HG02798 (cell line): ENCODE measurements at regions not wholly inside any gene's neighbourhood (a gene's known extent, or its start where the extent isn't known, plus 50 kb on each side); places are given as distances from the start of the nearest gene placed in this dataset.
"Not testable (repeated sequence)": the region's sequence is repeated elsewhere in the genome, so short reads cannot be mapped to it uniquely, and the experiment has no call there.

Source experiments
- ATAC-seq: cut with Tn5 transposase; IDR thresholded peaks from one replicate; pipeline ENCODE4 v1.9.1; 2021; ENCODE audit warnings: mild to moderate bottlenecking; ENCODE audit not compliant: unreplicated experiment, poor library complexity

DNA sequence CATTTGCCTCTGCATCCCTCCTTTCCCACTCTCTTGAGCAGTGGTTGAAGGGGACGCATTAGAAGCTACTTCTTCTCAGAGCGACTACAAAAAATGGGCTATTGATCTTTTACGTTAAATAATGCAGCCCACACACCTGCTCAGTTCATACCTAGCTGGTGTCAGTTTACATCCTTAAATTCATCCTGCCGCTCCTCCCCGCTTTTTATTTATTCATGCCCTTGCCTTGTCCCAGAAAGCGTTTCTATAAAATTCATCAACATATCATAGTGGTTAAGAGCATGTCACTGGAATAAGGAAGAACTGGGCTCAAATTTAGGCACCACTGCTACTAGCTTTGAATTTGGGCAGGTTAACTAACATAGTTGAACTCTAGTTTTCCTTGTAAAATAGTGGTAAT, 66.0 kb upstream of the TINAGL1 start:
- ATAC-seq: no peak

DNA sequence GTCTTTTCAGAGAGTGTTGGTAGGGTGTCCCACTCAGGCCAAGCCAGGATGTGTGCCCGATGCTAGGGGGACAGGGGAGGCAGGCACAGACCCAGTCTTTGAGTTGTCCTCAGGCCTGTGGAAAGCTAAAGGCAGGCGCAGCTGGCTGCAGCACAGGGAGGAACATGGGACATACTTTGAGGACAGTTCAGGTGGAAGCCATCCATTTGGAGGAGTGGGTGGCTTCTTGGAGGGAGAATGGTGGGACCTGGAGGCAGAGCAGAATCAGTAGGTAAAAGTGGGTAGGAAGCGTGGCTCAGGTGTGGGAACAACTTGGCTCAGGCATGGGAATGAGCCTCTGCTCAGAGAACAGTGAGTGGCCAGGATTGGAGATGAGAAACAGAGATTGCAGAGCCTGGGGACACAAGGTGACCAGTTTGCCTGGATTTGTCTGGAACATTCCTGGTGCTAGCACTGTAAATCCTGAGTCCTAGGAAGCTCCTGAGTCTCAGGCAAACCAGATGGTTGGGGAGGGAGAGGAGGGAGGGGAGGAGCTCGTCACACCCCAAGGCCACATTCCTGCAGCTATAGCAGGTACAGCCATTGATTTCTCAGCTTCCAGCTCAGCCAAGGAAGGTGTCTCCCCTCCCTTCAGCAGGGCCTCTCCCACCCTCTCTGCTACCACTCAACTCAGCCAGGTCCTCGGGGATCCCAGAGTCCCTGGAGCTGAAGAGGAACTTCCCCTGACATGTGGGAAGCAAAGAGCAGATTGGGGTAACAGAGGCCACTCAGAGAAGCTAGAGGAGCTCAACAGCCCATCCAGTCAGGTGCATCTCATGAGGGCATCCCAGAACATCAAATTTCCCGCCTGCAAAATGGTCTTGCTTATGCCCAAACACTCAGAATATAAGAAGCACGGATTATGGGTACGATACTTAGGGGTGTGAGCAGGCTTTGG, 65.2 kb upstream of the TINAGL1 start:
- no peak for ATAC-seq

DNA sequence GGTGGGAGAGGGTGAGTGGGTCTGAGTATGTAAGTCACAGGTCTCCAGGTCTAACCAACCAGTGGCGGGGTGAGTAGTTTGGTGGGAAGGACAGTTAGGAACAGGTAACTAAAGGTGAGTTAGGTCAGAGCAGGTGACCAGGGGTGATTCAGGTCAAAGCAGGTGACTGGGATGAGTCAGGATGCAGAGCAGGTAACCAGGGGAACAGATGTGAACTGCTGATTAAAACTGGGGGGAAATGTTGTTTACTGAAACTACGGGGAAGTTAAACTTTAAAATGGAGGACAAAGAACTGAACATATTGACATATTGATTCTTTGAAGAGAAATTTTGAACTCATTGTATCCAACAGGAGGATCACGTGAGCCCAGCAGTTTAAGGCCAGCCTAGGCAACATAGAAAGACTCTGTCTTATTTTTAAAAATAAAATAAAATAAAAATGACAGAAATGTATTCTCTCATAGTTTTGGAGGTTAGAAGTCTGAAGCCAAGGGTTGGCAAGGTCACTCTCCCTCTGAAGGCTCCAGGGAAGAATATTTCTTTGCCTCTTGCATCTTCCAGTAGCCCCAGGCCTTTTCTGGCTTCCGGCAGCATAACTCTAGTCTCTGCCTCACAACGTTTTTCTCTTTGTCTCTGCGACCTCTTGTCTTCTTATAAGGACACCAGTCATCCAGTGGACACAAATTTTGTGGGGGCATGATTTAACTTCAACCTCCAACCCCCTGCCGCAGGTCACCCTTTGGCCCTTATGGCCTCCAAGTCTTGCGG, 64.3 kb upstream of the TINAGL1 start:
- ATAC-seq: no peak

DNA sequence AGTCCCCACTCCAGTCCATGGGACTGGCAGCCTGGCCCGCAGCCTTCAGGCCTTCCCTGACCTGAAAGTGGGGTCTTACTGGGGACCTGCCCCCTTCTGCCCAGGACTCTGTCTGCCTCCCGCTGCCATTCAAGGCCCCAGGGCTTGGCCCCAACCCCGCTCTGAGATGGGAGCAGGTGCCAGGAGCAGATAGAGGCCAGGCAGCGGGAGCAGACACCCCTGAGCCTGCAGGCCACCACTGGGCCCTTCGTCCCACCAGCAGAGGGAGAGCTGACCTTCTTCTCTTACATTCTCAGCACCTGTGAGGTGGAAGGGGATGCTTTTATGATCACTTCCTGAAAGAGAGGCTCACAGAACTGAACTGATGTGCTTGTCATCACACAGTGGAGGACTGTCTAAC, 62.2 kb upstream of the TINAGL1 start:
- no peak for ATAC-seq

DNA sequence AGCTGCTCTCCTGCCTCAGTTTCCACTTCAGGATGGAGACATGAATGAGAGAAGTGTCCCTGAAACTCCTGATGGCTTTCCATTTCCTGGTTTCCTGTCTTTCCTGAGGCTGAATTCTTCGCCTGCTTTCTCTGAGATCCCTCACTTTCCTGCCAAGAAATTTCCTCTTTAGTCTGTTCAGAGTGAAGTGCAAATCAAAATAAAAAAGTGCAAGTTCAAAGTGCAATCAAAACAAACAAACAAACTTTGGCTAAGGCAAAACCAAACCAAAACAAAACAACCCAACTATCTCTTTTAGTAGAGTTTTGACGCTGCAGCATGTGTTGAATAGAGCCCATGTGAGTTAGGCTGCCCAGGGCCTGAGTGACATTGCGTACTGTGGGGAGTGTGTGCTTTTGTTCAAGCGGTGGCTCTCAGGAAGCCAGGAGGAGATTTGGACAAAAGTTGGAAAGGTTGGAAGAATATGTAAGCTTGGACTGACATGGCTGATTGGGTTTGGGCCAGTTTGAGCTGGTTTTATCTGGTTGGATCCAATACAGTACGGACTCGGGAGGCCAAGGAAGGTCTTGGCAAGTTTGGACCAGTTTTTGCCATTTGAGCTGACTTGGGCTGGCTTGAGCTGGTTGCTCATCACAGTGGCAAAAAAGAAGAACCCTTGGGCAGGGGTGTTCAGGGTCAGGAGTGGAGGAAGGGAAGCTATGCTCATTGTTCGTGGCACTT, 61.1 kb upstream of the TINAGL1 start:
- no peak for ATAC-seq

DNA sequence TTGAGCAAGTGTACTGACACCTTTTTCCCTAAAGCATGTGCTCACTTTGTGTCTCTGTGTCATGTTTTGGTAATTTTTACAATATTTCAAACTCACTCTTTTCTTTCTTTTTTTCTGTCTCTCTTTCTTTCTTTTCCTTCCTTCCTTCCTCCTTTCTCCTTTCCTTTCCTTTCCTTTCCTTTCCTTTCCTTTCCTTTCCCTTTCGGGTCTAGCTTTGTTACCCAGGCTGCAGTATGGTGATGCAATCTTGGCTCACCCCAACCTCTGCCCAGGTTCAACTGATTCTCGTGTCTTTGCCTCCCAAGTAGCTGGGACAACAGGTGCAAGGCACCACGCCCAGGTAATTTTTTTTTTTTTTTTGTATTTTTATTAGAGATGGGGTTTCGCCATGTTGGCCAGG, 60.4 kb upstream of the TINAGL1 start:
- no peak for ATAC-seq

DNA sequence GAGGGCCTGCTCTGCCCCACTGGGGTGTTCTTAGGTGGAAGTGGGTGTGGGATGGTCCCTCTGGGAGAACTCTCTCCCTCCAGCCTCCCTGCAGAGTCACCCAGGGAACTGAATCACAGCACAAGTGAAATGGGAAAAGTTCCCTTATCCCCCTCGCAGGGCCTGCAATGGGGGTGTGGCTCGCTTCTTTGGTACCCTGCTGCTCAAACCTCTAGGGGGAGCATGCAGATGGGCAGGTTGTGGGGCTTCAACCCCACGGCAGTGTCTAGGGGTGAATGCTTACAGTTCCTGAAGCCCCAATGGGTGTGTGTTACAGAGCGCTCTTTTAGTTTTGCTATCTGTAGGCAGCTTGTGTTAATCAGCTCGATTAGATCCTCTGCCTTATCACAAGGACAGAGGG, 59.0 kb upstream of the TINAGL1 start:
- ATAC-seq: no peak

GRCh38 chr1:31517986-31518385, 58.3 kb upstream of the TINAGL1 start:
- ATAC-seq: not testable (repeated sequence)

DNA sequence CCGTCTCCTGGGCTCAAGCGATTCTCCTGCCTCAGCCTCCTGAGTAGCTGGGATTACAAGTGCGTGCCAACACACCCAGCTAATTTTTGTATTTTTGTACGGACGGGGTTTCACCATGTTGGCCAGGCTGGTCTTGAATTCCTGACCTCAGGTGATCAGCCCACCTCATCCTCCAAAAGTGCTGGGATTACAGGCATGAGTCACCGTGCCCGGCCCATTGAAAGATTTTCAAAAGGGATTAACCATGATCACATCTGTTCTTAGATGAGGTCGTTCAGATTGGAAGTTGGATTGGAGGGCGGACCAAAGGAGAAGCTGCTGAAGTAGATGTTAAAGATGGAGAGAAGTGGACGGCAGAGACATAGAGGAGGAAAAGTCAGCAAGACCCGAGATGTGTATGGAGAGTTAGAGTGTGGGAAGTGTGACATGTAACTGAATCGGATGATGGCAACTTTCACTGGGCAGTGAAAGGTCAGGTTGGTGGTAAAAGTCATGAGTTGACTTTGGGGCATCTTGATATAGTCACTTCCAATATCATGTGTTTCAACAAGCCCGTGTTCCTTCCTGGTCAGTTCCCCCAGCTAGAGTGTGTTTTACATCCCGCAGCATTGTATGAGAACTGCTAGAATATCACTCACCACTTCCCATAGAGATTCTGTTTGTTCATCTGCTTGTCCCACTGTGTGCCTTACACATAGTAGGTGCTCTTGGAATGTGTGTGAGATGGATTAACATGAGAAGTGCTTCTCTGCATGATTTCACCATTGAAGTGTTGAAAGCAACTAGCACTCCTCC, 54.4 kb upstream of the TINAGL1 start:
- no peak for ATAC-seq

DNA sequence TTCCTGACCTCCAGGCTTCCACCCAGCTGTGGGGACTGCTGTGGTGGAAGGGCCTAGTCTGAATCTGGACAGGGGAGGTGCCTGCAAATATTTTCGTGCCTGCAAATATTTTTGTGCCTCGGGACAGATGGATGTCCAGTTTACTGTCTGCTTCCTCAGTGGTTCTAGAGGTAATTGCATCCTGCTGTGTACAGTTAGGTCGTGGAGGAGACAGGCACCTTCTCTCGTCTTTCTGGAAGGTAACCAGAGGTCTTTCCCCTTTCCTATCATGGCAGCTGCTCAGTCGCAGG, 53.8 kb upstream of the TINAGL1 start:
- ATAC-seq: no peak

DNA sequence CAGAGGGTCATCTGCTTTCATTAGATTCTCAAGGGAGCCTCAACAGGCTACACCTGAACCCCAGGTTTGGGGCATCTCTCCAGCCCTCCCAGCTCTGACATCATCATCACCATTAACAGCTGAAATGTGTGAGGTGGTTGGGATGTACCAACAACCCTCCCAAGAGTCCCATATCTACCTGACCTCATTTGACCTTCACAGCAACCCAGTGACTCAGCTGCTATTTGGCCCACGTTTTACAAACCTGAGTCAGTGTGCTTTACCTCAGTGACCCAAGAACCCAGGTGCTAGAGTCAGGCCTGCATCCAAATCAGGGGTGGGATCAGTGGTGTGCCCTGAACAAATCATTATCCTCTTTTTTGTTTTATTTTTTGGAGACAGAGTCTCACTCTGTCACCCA, 53.3 kb upstream of the TINAGL1 start:
- no peak for ATAC-seq

GRCh38 chr1:31523769-31524168, 52.5 kb upstream of the TINAGL1 start:
- ATAC-seq: no peak

GRCh38 chr1:31524186-31524901, 52.0 kb upstream of the TINAGL1 start:
- ATAC-seq: no peak
